HG02885 (cell line): ENCODE measurements at regions not wholly inside any gene's neighbourhood (a gene's known extent, or its start where the extent isn't known, plus 50 kb on each side); places are given as distances from the start of the nearest gene placed in this dataset.

Experiments
- ATAC-seq: cut with Tn5 transposase; IDR thresholded peaks from one replicate; pipeline ENCODE4 v1.9.1; 2021; ENCODE audit warnings: mild to moderate bottlenecking; ENCODE audit not compliant: unreplicated experiment, poor library complexity

GRCh38 chr2:22560021-22560420, 825.0 kb upstream of the KLHL29 start:
- no peak for ATAC-seq

GRCh38 chr2:22579341-22579740, 805.6 kb upstream of the KLHL29 start:
- ATAC-seq: no peak

GRCh38 chr2:22582107-22582506, 802.9 kb upstream of the KLHL29 start:
- ATAC-seq: no peak

GRCh38 chr2:22596306-22596705, 788.7 kb upstream of the KLHL29 start:
- ATAC-seq: no peak

GRCh38 chr2:22600156-22600555, 784.8 kb upstream of the KLHL29 start:
- no peak for ATAC-seq

GRCh38 chr2:22600999-22601398, 784.0 kb upstream of the KLHL29 start:
- no peak for ATAC-seq

GRCh38 chr2:22604136-22604535, 780.8 kb upstream of the KLHL29 start:
- ATAC-seq: no peak

- ATAC-seq: no peak
These were observed 768.9 kb upstream of the KLHL29 start for GRCh38 chr2:22616031-22616430.

- no peak for ATAC-seq
These were observed 761.4 kb upstream of the KLHL29 start for GRCh38 chr2:22623620-22624019.

GRCh38 chr2:22626621-22627020, 758.4 kb upstream of the KLHL29 start:
- ATAC-seq: no peak

- ATAC-seq: no peak
These were observed 756.8 kb upstream of the KLHL29 start for GRCh38 chr2:22628221-22628620.

- no peak for ATAC-seq
These were observed 756.1 kb upstream of the KLHL29 start for GRCh38 chr2:22628906-22629305.

GRCh38 chr2:22634167-22634566, 750.8 kb upstream of the KLHL29 start:
- no peak for ATAC-seq

GRCh38 chr2:22656426-22656825, 728.6 kb upstream of the KLHL29 start:
- no peak for ATAC-seq

GRCh38 chr2:22673529-22673928, 711.5 kb upstream of the KLHL29 start:
- no peak for ATAC-seq

GRCh38 chr2:22683914-22684313, 701.1 kb upstream of the KLHL29 start:
- ATAC-seq: no peak

- no peak for ATAC-seq
These were observed 694.9 kb upstream of the KLHL29 start for GRCh38 chr2:22690096-22690495.

GRCh38 chr2:22691666-22692065, 693.3 kb upstream of the KLHL29 start:
- ATAC-seq: no peak

- no peak for ATAC-seq
These were observed 692.2 kb upstream of the KLHL29 start for GRCh38 chr2:22692746-22693145.

GRCh38 chr2:22694300-22694699, 690.7 kb upstream of the KLHL29 start:
- ATAC-seq: no peak

GRCh38 chr2:22694856-22695255, 690.1 kb upstream of the KLHL29 start:
- ATAC-seq: no peak

- no peak for ATAC-seq
These were observed 687.8 kb upstream of the KLHL29 start for GRCh38 chr2:22697054-22697788.
